ENCODE measurements at regions not wholly inside any gene's neighbourhood (a gene's known extent, or its start where the extent isn't known, plus 50 kb on each side); places are given as distances from the start of the nearest gene placed in this dataset.

DNA sequence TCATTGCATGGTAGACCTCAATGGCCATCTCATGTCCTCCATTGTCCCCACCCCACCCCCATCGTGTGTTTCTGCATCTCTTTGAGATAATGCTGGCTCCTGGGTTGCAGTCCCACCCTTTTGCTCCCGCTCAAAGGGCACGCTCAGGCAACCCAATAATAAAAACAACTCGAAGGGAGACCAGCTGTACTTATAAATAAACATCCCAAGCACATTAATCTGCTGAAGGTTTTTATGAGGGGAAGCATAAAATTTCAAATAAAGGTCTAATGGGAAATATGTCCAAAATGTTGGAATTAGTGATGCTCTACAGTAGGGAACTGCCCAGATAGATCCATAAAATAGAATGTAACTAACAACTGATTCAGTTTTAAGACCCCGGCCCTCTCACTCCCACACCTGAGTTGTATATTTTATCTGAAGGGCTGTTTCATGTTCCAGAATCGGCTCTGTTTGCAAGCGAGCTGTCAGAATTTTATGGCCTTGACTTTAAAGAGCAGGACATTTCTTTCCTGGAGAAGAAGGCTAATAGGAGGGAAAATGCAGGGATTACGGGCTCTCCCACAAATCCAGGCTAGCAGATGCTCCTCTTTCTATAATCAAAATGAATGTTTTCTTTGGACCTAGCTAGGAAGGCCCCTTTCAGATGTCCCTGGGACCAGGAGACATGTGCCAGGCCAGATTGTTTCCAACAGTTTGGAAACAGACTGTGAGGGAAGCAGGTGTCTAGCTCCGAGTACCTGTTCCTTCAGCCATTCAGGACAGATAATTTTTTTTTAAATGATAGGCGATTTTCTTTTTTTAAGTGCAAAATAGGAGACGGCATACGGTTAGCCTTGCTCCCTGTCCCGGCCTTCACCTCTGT, 103.7 kb downstream of the APOB start:
- Histone ChIP-seq H3K27ac (ENCODE audit: poor library complexity, severe bottlenecking) (no peak overlapping the region), H3K9me3 (ENCODE audit: severe bottlenecking) (no peaks in the 10 kb centered on the region), H3K36me3 (ENCODE audit: low read depth) (no peaks in the 10 kb centered on the region), H3K4me3 (ENCODE audit: severe bottlenecking) (no peak overlapping the region), H3K27me3 (ENCODE audit: insufficient read depth, poor library complexity, severe bottlenecking) (no peaks in the 10 kb centered on the region), H3K4me1 (ENCODE audit: insufficient read depth, poor library complexity, severe bottlenecking) (no peaks in the 10 kb centered on the region)
- no peak for ATAC-seq (ENCODE audit: low read depth)
- TF ChIP-seq, protein P1, sequence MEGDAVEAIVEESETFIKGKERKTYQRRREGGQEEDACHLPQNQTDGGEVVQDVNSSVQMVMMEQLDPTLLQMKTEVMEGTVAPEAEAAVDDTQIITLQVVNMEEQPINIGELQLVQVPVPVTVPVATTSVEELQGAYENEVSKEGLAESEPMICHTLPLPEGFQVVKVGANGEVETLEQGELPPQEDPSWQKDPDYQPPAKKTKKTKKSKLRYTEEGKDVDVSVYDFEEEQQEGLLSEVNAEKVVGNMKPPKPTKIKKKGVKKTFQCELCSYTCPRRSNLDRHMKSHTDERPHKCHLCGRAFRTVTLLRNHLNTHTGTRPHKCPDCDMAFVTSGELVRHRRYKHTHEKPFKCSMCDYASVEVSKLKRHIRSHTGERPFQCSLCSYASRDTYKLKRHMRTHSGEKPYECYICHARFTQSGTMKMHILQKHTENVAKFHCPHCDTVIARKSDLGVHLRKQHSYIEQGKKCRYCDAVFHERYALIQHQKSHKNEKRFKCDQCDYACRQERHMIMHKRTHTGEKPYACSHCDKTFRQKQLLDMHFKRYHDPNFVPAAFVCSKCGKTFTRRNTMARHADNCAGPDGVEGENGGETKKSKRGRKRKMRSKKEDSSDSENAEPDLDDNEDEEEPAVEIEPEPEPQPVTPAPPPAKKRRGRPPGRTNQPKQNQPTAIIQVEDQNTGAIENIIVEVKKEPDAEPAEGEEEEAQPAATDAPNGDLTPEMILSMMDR (IDR thresholded peaks at IDR 0.05; ENCODE audit: poor library complexity, severe bottlenecking): no peak
- no peak for DNase-seq (ENCODE audit: low spot score)

DNA sequence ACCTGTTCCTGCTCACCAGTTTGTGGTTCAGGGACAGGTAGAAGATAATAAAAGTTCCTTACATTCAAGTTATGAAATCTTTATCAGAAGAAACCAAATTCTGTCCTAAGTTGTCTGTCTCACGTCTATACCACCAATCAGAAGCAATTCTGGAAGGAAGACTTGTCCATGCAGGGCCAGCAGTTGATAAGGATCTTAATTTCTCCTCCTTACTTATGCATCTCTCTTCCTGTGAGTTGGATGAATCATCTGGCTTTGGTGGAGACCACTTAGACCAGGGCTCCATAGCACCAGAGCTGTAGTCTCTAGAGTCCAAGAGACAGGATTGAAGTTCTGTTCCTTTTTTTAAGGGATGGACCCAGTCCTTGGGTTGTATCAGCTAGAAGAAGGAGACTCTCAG, 106.5 kb downstream of the APOB start:
- TF ChIP-seq, protein P1 (IDR thresholded peaks at IDR 0.05; ENCODE audit: poor library complexity, severe bottlenecking): no peak
- no peaks in the 10 kb centered on the region for H3K36me3 ChIP-seq (ENCODE audit: low read depth)
- DNase-seq (ENCODE audit: low spot score) (no peak), ATAC-seq (ENCODE audit: low read depth) (no peak)
- no peak overlapping the region for H3K4me3 ChIP-seq (ENCODE audit: severe bottlenecking)
- no peaks in the 10 kb centered on the region for H3K27me3 ChIP-seq (ENCODE audit: insufficient read depth, poor library complexity, severe bottlenecking)
- no peaks in the 10 kb centered on the region for H3K9me3 ChIP-seq (ENCODE audit: severe bottlenecking)
- H3K27ac ChIP-seq (ENCODE audit: poor library complexity, severe bottlenecking): no peak overlapping the region
- H3K4me1 ChIP-seq (ENCODE audit: insufficient read depth, poor library complexity, severe bottlenecking): no peaks in the 10 kb centered on the region

DNA sequence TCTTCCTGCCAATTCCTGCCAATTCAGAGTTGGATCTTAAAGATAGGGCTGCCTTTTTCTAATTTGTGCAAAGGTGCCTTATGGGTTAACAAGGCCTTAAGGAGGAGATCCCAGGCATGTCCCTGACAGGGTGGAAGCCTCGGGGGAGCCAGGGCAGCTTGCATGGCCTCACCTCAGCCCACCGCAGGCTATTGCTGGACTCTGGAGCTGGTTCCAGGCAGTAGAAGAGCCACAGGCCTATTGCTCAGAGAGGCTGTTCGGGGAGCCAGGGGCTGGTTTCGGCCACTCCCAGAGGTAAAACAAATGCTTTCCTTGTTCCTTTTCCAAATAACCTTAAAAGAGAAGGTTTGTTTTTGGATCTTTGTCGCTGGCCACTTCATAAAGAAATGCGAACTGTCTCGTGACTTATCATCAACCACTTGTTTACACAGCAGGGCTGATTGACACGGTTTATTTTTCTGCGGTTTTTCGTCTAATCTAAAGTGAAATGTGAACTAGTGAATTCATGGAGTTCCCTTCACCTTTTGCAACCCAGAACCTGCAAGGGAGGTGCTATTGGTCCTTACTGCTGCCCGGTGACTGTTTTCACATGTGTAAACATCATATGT, 108.6 kb downstream of the APOB start:
- peaks cover 9% of the 10 kb centered on the region for H3K4me1 ChIP-seq (ENCODE audit: insufficient read depth, poor library complexity, severe bottlenecking)
- H3K36me3 ChIP-seq (ENCODE audit: low read depth): no peaks in the 10 kb centered on the region
- no peaks in the 10 kb centered on the region for H3K27me3 ChIP-seq (ENCODE audit: insufficient read depth, poor library complexity, severe bottlenecking)
- no peaks in the 10 kb centered on the region for H3K9me3 ChIP-seq (ENCODE audit: severe bottlenecking)
- TF ChIP-seq, protein P1 (IDR thresholded peaks at IDR 0.05; ENCODE audit: poor library complexity, severe bottlenecking): no peak
- no peak overlapping the region for H3K27ac ChIP-seq (ENCODE audit: poor library complexity, severe bottlenecking)
- DNase-seq (ENCODE audit: low spot score) (no peak), ATAC-seq (ENCODE audit: low read depth) (no peak)
- no peak overlapping the region for H3K4me3 ChIP-seq (ENCODE audit: severe bottlenecking)

DNA sequence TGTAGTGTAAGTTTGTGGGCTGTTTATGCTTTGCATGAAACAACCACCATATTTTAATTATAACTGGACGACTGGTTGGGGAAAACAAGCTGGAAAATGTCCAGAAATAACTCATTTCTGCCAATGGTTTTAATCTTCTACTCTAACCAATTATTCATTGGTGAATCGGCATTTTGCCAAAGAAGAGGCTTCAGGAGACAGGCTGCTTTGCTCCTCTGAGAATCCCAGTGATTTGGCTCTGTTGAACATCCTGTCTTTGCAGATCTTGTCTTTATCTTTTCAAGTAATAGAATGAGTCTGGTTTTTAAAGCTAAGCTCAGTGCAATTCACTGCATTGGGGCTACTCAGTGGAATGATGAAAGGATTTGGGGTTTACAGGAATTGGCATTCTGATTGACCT, 109.6 kb downstream of the APOB start:
- Histone ChIP-seq H3K4me1 (ENCODE audit: insufficient read depth, poor library complexity, severe bottlenecking) (peaks cover 9% of the 10 kb centered on the region), H3K36me3 (ENCODE audit: low read depth) (no peaks in the 10 kb centered on the region), H3K4me3 (ENCODE audit: severe bottlenecking) (no peak overlapping the region), H3K27me3 (ENCODE audit: insufficient read depth, poor library complexity, severe bottlenecking) (no peaks in the 10 kb centered on the region), H3K27ac (ENCODE audit: poor library complexity, severe bottlenecking) (no peak overlapping the region), H3K9me3 (ENCODE audit: severe bottlenecking) (no peaks in the 10 kb centered on the region)
- DNase-seq (ENCODE audit: low spot score) (no peak), ATAC-seq (ENCODE audit: low read depth) (no peak)
- TF ChIP-seq, protein P1 (IDR thresholded peaks at IDR 0.05; ENCODE audit: poor library complexity, severe bottlenecking): no peak

DNA sequence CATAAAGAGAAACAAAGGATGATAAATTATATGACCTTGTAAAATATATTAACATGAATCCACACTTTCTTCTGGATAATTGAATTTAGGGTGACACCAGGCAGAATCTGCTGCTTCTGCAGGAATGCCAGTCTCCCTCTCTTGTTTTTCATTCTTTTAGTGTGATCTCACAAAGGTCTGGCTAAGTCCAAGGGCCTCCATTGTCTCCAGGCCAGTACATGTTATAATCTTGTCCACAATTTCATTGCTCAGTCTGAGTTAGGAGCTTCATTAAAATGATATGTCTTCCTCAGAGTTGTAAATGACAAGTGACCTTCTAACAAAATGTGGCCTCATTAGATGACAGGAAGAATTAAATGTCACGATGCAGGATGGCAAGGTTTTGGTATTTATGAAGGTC, 110.2 kb downstream of the APOB start:
- no peak for ATAC-seq (ENCODE audit: low read depth)
- no peaks in the 10 kb centered on the region for H3K9me3 ChIP-seq (ENCODE audit: severe bottlenecking)
- TF ChIP-seq, protein P1 (IDR thresholded peaks at IDR 0.05; ENCODE audit: poor library complexity, severe bottlenecking): no peak
- H3K4me1 ChIP-seq (ENCODE audit: insufficient read depth, poor library complexity, severe bottlenecking): peaks cover 9% of the 10 kb centered on the region
- no peak for DNase-seq (ENCODE audit: low spot score)
- no peak overlapping the region for H3K27ac ChIP-seq (ENCODE audit: poor library complexity, severe bottlenecking)
- H3K36me3 ChIP-seq (ENCODE audit: low read depth): no peaks in the 10 kb centered on the region
- no peak overlapping the region for H3K4me3 ChIP-seq (ENCODE audit: severe bottlenecking)
- no peaks in the 10 kb centered on the region for H3K27me3 ChIP-seq (ENCODE audit: insufficient read depth, poor library complexity, severe bottlenecking)

All from RWPE2 (cell line).